A673 (cell line): ENCODE measurements at regions not wholly inside any gene's neighbourhood (a gene's known extent, or its start where the extent isn't known, plus 50 kb on each side); places are given as distances from the start of the nearest gene placed in this dataset.

ENCODE experiments used
- EZH2 ChIP-seq: fragments of 200-600 bp; sonication (generic); IDR thresholded peaks from 2 replicates; pipeline ENCODE4 v1.6.1; 2017; ENCODE audit warnings: borderline replicate concordance, low read depth, mild to moderate bottlenecking, mixed read lengths, antibody characterized with exemption, low read length; ENCODE audit not compliant: poor library complexity, severe bottlenecking
- TF ChIP-seq, protein P1 (sequence below): fragments of 300-800, 200-600 bp; sonication (generic); conservative IDR thresholded peaks from 2 replicates; pipeline ENCODE4 v1.5.1; 2017; ENCODE audit warnings: low read depth, mild to moderate bottlenecking, antibody characterized with exemption, low read length, moderate library complexity, mixed read lengths

DNA sequence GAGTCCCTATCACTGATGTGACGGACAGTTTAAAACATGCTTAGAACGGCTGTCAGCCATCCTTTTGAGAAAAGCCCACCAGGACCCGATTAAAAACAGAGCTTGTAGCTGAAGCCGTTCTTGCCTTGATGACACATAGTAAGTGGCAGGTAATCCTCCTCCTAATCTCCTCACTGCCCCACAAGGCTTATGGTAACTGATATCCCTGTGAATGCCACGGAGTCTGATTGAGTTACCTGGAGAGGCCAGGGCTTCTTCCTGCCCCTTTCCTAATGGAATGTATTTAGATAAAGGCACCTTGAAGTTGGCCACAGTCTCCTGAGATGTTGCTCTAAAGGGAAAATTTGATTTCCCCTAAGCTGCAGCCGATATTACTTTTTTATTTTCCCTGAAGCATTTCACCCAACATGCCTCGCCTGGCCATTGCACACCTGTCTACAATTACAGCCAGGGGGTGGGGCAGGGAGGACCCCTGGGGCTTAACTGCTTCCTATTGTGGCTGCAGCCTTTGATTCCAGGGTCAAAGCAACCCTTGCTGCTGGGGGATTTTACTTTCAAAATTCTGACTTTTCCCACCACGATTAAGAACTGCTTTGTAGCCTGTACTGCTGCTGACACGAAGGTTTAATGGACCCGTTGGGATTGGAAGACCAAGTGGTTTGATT, 169.0 kb upstream of the GPR26 start:
- TF ChIP-seq, protein P1, sequence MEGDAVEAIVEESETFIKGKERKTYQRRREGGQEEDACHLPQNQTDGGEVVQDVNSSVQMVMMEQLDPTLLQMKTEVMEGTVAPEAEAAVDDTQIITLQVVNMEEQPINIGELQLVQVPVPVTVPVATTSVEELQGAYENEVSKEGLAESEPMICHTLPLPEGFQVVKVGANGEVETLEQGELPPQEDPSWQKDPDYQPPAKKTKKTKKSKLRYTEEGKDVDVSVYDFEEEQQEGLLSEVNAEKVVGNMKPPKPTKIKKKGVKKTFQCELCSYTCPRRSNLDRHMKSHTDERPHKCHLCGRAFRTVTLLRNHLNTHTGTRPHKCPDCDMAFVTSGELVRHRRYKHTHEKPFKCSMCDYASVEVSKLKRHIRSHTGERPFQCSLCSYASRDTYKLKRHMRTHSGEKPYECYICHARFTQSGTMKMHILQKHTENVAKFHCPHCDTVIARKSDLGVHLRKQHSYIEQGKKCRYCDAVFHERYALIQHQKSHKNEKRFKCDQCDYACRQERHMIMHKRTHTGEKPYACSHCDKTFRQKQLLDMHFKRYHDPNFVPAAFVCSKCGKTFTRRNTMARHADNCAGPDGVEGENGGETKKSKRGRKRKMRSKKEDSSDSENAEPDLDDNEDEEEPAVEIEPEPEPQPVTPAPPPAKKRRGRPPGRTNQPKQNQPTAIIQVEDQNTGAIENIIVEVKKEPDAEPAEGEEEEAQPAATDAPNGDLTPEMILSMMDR = no peak
- TF ChIP-seq EZH2 = no peak
